Neural cell (in vitro differentiated cells): ENCODE measurements at regions not wholly inside any gene's neighbourhood (a gene's known extent, or its start where the extent isn't known, plus 50 kb on each side); places are given as distances from the start of the nearest gene placed in this dataset.

ENCODE experiments used
- EP300 ChIP-seq: fragments of 450-650 bp; conservative IDR thresholded peaks from 2 replicates; pipeline ENCODE4 v1.6.1; 2014; ENCODE audit warnings: antibody characterized with exemption, mild to moderate bottlenecking, moderate library complexity; ENCODE audit not compliant: poor library complexity, severe bottlenecking
- EZH2 ChIP-seq: fragments of 200-600, 300-800 bp; shearing (Covaris generic), sonication (generic); IDR thresholded peaks from 2 replicates; pipeline ENCODE4 v1.6.1; 2014; ENCODE audit warnings: antibody characterized with exemption, low read length, borderline replicate concordance, mild to moderate bottlenecking; ENCODE audit not compliant: insufficient read depth, poor library complexity, severe bottlenecking
- POLR2AphosphoS5 ChIP-seq: IDR thresholded peaks from 2 replicates; pipeline ENCODE4 v1.6.1; 2012
- REST ChIP-seq: IDR thresholded peaks from 2 replicates; pipeline ENCODE4 v1.6.1; 2012; ENCODE audit warnings: borderline replicate concordance
- TF ChIP-seq, protein P1 (sequence below): fragments of 450-650 bp; IDR thresholded peaks from 2 replicates; pipeline ENCODE4 v1.5.1; 2014; ENCODE audit warnings: antibody characterized with exemption, mild to moderate bottlenecking, moderate library complexity; ENCODE audit not compliant: poor library complexity, severe bottlenecking

- TF ChIP-seq, protein P1, sequence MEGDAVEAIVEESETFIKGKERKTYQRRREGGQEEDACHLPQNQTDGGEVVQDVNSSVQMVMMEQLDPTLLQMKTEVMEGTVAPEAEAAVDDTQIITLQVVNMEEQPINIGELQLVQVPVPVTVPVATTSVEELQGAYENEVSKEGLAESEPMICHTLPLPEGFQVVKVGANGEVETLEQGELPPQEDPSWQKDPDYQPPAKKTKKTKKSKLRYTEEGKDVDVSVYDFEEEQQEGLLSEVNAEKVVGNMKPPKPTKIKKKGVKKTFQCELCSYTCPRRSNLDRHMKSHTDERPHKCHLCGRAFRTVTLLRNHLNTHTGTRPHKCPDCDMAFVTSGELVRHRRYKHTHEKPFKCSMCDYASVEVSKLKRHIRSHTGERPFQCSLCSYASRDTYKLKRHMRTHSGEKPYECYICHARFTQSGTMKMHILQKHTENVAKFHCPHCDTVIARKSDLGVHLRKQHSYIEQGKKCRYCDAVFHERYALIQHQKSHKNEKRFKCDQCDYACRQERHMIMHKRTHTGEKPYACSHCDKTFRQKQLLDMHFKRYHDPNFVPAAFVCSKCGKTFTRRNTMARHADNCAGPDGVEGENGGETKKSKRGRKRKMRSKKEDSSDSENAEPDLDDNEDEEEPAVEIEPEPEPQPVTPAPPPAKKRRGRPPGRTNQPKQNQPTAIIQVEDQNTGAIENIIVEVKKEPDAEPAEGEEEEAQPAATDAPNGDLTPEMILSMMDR, result no peak
- no peak for TF ChIP-seq EP300
- TF ChIP-seq REST, result no peak
- TF ChIP-seq POLR2AphosphoS5, result no peak
- no peak for TF ChIP-seq EZH2
These were observed 121.0 kb upstream of the NLRP1 start for GRCh38 chr17:5705081-5705875.
